ENCODE measurements at regions not wholly inside any gene's neighbourhood (a gene's known extent, or its start where the extent isn't known, plus 50 kb on each side); places are given as distances from the start of the nearest gene placed in this dataset.
"Not testable (repeated sequence)": the region's sequence is repeated elsewhere in the genome, so short reads cannot be mapped to it uniquely, and the experiment has no call there.

- Mint-ChIP-seq H3K4me3 (no peak overlapping the region), H3K27ac (peak overlapping the region; percentile 95), H3K9me3 (peaks cover 42% of the 10 kb centered on the region), H3K4me1 (peaks cover 28% of the 10 kb centered on the region), H3K27me3 (ENCODE audit: low read depth, poor library complexity) (no peaks in the 10 kb centered on the region), H3K36me3 (ENCODE audit: low read depth) (peaks cover 24% of the 10 kb centered on the region)
- no peak for TF ChIP-seq CTCF (IDR thresholded peaks at IDR 0.05)
- DNase-seq: peak; percentile 10
Measured at GRCh38 chr6:112956696-112957535, 609.8 kb downstream of the RFPL4B start.

- no peaks in the 10 kb centered on the region for H3K27me3 Mint-ChIP-seq (ENCODE audit: low read depth, poor library complexity)
- H3K4me1 Mint-ChIP-seq: peaks cover 26% of the 10 kb centered on the region
- H3K27ac Mint-ChIP-seq: peak overlapping the region; percentile 95
- peaks cover 42% of the 10 kb centered on the region for H3K9me3 Mint-ChIP-seq
- peaks cover 24% of the 10 kb centered on the region for H3K36me3 Mint-ChIP-seq (ENCODE audit: low read depth)
- no peak for TF ChIP-seq CTCF (IDR thresholded peaks at IDR 0.05)
- H3K4me3 Mint-ChIP-seq: no peak overlapping the region
- DNase-seq: no peak
Measured at GRCh38 chr6:112957536-112957916, 610.4 kb downstream of the RFPL4B start.

GRCh38 chr6:112960130-112960529 is 613.0 kb downstream of the RFPL4B start:
- not testable (repeated sequence) for H3K27me3 Mint-ChIP-seq (ENCODE audit: low read depth, poor library complexity); DNase-seq; H3K27ac Mint-ChIP-seq; H3K4me3 Mint-ChIP-seq
- Mint-ChIP-seq H3K36me3 (ENCODE audit: low read depth) (peaks cover 16% of the 10 kb centered on the region), H3K9me3 (peaks cover 31% of the 10 kb centered on the region), H3K4me1 (peaks cover 26% of the 10 kb centered on the region)

GRCh38 chr6:112967974-112968373 is 620.8 kb downstream of the RFPL4B start:
- H3K4me3 Mint-ChIP-seq: no peak overlapping the region
- peaks cover 39% of the 10 kb centered on the region for H3K9me3 Mint-ChIP-seq
- no peak for DNase-seq
- no peak for TF ChIP-seq CTCF (IDR thresholded peaks at IDR 0.05)
- H3K27me3 Mint-ChIP-seq (ENCODE audit: low read depth, poor library complexity): no peaks in the 10 kb centered on the region
- no peaks in the 10 kb centered on the region for H3K4me1 Mint-ChIP-seq
- peaks cover 15% of the 10 kb centered on the region for H3K36me3 Mint-ChIP-seq (ENCODE audit: low read depth)
- H3K27ac Mint-ChIP-seq: no peak overlapping the region

- DNase-seq: no peak
- no peak overlapping the region for H3K4me3 Mint-ChIP-seq
- peaks cover 25% of the 10 kb centered on the region for H3K36me3 Mint-ChIP-seq (ENCODE audit: low read depth)
- no peak for TF ChIP-seq CTCF (IDR thresholded peaks at IDR 0.05)
- no peaks in the 10 kb centered on the region for H3K4me1 Mint-ChIP-seq
- peaks cover 55% of the 10 kb centered on the region for H3K9me3 Mint-ChIP-seq
- no peak overlapping the region for H3K27ac Mint-ChIP-seq
- no peaks in the 10 kb centered on the region for H3K27me3 Mint-ChIP-seq (ENCODE audit: low read depth, poor library complexity)
Measured at GRCh38 chr6:112971651-112972050, 624.5 kb downstream of the RFPL4B start.

- peaks cover 10% of the 10 kb centered on the region for H3K36me3 Mint-ChIP-seq (ENCODE audit: low read depth)
- peaks cover 31% of the 10 kb centered on the region for H3K9me3 Mint-ChIP-seq
- DNase-seq; H3K27ac Mint-ChIP-seq; H3K4me1 Mint-ChIP-seq; H3K27me3 Mint-ChIP-seq (ENCODE audit: low read depth, poor library complexity); H3K4me3 Mint-ChIP-seq: not testable (repeated sequence)
Measured at GRCh38 chr6:112974931-112975330, 627.8 kb downstream of the RFPL4B start.

- H3K27ac Mint-ChIP-seq; H3K4me1 Mint-ChIP-seq; H3K4me3 Mint-ChIP-seq; H3K27me3 Mint-ChIP-seq (ENCODE audit: low read depth, poor library complexity); DNase-seq: not testable (repeated sequence)
- H3K36me3 Mint-ChIP-seq (ENCODE audit: low read depth): peaks cover 10% of the 10 kb centered on the region
- H3K9me3 Mint-ChIP-seq: peaks cover 29% of the 10 kb centered on the region
Measured at GRCh38 chr6:112976579-112976978, 629.4 kb downstream of the RFPL4B start.

Data from nephron progenitor cell (in vitro differentiated cells).